BJ (cell line): ENCODE measurements at regions not wholly inside any gene's neighbourhood (a gene's known extent, or its start where the extent isn't known, plus 50 kb on each side); places are given as distances from the start of the nearest gene placed in this dataset.

Source experiments
- CTCF ChIA-PET: fragments of 350-600 bp; formaldehyde crosslinking; extraction: SDS; loops from one replicate; lab custom pipeline; 2021; ENCODE audit warnings: antibody characterized with exemption, inconsistent platforms; lab: Yijun Ruan, JAX
- POLR2A ChIA-PET: fragments of 300-600 bp; sonication (Branson Sonifier 250); formaldehyde crosslinking; extraction: SDS; loops from one replicate; lab custom pipeline; 2021; ENCODE audit warnings: antibody characterized with exemption; lab: Charles Lee
- DNase-seq: peaks from one replicate; pipeline ENCODE4 v3.0.0-alpha.2; 2011; ENCODE audit warnings: low read depth
- H3K27me3 ChIP-seq: 2 replicates; pipeline ENCODE4 v1.6.0; 2011; ENCODE audit warnings: low read length; ENCODE audit not compliant: control insufficient read depth, insufficient read depth
- H3K36me3 ChIP-seq: 2 replicates; pipeline ENCODE4 v1.5.1; 2011; ENCODE audit warnings: low read length; ENCODE audit not compliant: control insufficient read depth, insufficient read depth
- H3K4me3 ChIP-seq: 2 replicates; pipeline ENCODE4 v1.5.1; 2011; ENCODE audit warnings: low read depth, mild to moderate bottlenecking, control low read depth, low read length
- CTCF ChIP-seq: IDR thresholded peaks from 2 replicates; pipeline ENCODE4 v1.5.1; 2011; ENCODE audit warnings: low read depth, mild to moderate bottlenecking, control low read depth, inconsistent platforms, low read length, moderate library complexity; ENCODE audit not compliant: insufficient read depth

GRCh38 chr10:7035126-7035761, 375.6 kb downstream of the SFMBT2 start:
- DNase-seq = no peak
- no peak for TF ChIP-seq CTCF
- ChIA-PET POLR2A (no interaction called here), CTCF (no interaction called here)
- Histone ChIP-seq H3K36me3 (no peaks in the 10 kb centered on the region), H3K4me3 (no peak overlapping the region), H3K27me3 (no peaks in the 10 kb centered on the region)

DNA sequence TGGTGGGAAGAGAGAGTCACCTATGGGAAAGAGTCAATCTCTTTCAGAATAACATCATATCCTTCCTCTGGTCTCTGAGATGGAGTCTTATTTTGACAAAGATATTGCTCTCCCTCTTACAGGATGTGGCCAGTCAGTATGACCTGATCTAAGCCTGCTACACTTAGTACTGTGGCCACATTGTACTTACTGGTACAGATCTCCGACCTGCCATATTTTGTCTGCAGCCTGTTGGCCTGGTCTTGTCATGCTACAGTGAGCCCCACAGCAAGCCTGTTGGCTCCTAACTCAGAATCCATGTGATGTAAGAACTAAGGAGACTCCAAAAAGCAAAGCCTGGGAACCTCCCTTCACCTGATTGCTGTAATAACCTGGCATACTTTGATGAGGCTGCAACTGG, 377.8 kb downstream of the SFMBT2 start:
- CTCF ChIA-PET = no interaction called here
- H3K36me3 ChIP-seq = no peaks in the 10 kb centered on the region
- no peak overlapping the region for H3K4me3 ChIP-seq
- TF ChIP-seq CTCF = no peak
- DNase-seq = no peak
- H3K27me3 ChIP-seq = no peaks in the 10 kb centered on the region
- POLR2A ChIA-PET = no interaction called here

DNA sequence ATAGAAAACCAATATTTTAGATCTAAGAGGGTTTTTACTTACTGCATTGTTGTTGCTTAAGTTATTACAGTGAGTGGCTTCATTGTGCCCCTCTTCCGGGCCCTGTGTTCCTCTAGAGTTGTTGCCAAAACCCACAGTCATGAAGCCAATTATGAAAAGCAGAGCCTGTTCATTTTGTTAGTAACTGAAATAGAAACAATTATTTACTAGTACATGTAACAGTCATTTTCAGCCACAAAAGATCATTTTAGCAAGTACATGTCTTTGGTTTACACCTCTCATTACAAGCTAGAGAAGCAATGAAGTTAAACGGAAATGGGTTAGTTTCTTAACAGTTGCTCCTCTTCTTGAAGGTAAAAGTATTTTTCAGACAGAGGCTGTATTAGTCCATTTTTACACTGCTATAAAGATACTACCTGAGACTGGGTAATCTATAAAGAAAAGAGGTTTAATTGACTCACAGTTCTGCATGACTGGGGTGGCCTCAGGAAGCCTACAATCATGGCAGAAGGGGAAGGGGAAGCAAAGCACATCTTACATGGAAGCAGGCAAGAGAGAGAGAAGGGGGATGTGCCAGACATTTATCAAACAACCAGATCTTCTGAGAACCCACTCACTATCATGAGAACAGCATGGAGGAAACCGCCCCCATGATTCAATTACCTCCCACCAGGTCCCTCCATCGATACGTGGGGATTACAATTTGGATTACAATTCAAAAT, 380.5 kb downstream of the SFMBT2 start:
- Histone ChIP-seq H3K27me3 (no peaks in the 10 kb centered on the region), H3K36me3 (no peaks in the 10 kb centered on the region), H3K4me3 (no peak overlapping the region)
- POLR2A ChIA-PET = no interaction called here
- DNase-seq = no peak
- no peak for TF ChIP-seq CTCF
- CTCF ChIA-PET = interaction anchor here (0.6 kb wide), 1 partner anchor 157 kb away, joined by 4 read pairs; no protein-coding TSS in a partner anchor

DNA sequence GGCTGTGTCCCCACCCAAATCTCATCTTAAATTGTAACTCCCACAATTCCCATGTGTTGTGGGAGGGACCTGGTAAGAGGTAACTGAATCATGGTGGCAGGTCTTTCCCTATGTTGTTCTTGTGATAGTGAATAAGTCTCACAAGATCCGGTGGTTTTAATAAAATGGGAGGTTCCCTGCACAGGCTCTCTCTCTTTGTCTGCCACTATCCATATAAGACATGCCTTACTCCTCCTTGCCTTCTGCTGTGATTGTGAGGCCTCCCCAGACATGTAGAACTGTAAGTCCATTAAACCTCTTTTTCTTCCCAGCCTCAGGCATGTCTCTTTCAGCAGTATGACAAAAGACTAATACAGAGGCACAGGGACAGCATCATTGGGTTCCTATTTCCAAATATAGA, 381.2 kb downstream of the SFMBT2 start:
- no peak for TF ChIP-seq CTCF

DNA sequence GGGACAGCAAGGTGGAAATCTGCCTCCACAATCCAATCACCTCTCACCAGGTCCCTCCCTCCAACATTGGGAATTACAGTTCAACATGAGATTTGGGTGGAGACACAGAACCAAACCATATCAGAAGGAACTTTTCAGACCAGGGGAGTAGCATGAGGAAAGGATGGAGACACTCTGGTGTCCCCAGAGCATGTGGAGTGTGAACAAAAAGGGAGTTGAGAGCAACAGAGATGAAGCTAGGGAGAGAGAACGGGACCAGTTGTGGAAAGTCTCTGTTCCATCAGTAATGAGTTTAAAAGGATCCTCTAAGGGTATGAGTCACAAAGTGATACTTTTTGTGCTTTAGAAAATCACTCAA, 382.0 kb downstream of the SFMBT2 start:
- DNase-seq = no peak
- Histone ChIP-seq H3K36me3 (no peaks in the 10 kb centered on the region), H3K4me3 (no peak overlapping the region), H3K27me3 (no peaks in the 10 kb centered on the region)
- ChIA-PET POLR2A (no interaction called here), CTCF (interaction anchor here (0.6 kb wide), 1 partner anchor 10 kb away, joined by 3 read pairs; no protein-coding TSS in a partner anchor)
- no peak for TF ChIP-seq CTCF

More for the DNA sequence above, 381.2 kb downstream of the SFMBT2 start:
- POLR2A ChIA-PET = no interaction called here
- no peak overlapping the region for H3K4me3 ChIP-seq
- H3K36me3 ChIP-seq = no peaks in the 10 kb centered on the region
- CTCF ChIA-PET = interaction anchor here (0.6 kb wide), 1 partner anchor 156 kb away, joined by 4 read pairs; no protein-coding TSS in a partner anchor
- H3K27me3 ChIP-seq = no peaks in the 10 kb centered on the region
- DNase-seq = no peak
